Mesenchymal stem cell (in vitro differentiated cells and primary cell): ENCODE measurements at regions not wholly inside any gene's neighbourhood (a gene's known extent, or its start where the extent isn't known, plus 50 kb on each side); places are given as distances from the start of the nearest gene placed in this dataset.

Experiments
- DNase-seq: peaks from one replicate; pipeline ENCODE4 v3.0.0-alpha.2; 2013
- H2AFZ ChIP-seq: one replicate; pipeline ENCODE4 v1.6.1; 2013; ENCODE audit warnings: low read depth, mild to moderate bottlenecking, control low read depth, inconsistent platforms, low read length, moderate library complexity
- H2AK5ac ChIP-seq: 2 replicates; pipeline ENCODE4 v1.6.1; 2013; ENCODE audit warnings: low read length, moderate library complexity, mild to moderate bottlenecking, inconsistent platforms; ENCODE audit not compliant: severe bottlenecking
- H2BK120ac ChIP-seq: one replicate; pipeline ENCODE4 v1.6.1; 2013; ENCODE audit warnings: low read depth, mild to moderate bottlenecking, inconsistent platforms, low read length, moderate library complexity
- H2BK12ac ChIP-seq, 2 experiments: one replicate each; pipeline ENCODE4 v1.6.1; 2013; ENCODE audit warnings: inconsistent platforms in 2 of 2, low read length in 2 of 2, mild to moderate bottlenecking in 2 of 2, moderate library complexity in 2 of 2, control low read depth in 1 of 2
- H2BK15ac ChIP-seq: one replicate; pipeline ENCODE4 v1.6.1; 2013; ENCODE audit warnings: mild to moderate bottlenecking, low read depth, inconsistent platforms; ENCODE audit not compliant: poor library complexity, severe bottlenecking
- H2BK5ac ChIP-seq: 2 replicates; pipeline ENCODE4 v1.6.1; 2013; ENCODE audit warnings: low read depth, mild to moderate bottlenecking, low read length, control low read depth, inconsistent platforms; ENCODE audit not compliant: poor library complexity, severe bottlenecking
- H3K14ac ChIP-seq, 2 experiments: one replicate each; pipeline ENCODE4 v1.6.1; 2013; ENCODE audit warnings: inconsistent platforms in 2 of 2, low read length in 2 of 2, control low read depth in 1 of 2, mild to moderate bottlenecking in 1 of 2, moderate library complexity in 1 of 2
- H3K18ac ChIP-seq, 2 experiments: one replicate each; pipeline ENCODE4 v1.6.1; 2013; ENCODE audit warnings: inconsistent platforms in 2 of 2, low read length in 2 of 2, control low read depth in 1 of 2, low read depth in 1 of 2, mild to moderate bottlenecking in 1 of 2
- H3K23ac ChIP-seq, 2 experiments: one replicate each; pipeline ENCODE4 v1.6.1; 2013; ENCODE audit warnings: inconsistent platforms in 2 of 2, low read length in 2 of 2, mild to moderate bottlenecking in 2 of 2, moderate library complexity in 2 of 2, control low read depth in 1 of 2
- H3K27ac ChIP-seq: 2 replicates; pipeline ENCODE4 v1.5.1; 2013; ENCODE audit warnings: mild to moderate bottlenecking, moderate library complexity, low read length, control low read depth, inconsistent platforms; ENCODE audit not compliant: poor library complexity, severe bottlenecking
- H3K27me3 ChIP-seq, 2 experiments: 2 replicates each; pipeline versions ENCODE4 v1.6.1 to v1.7.0; 2013; ENCODE audit warnings: low read length in 2 of 2, mild to moderate bottlenecking in 2 of 2, moderate library complexity in 2 of 2, control low read depth in 1 of 2, inconsistent platforms in 1 of 2; ENCODE audit not compliant: control insufficient read depth in 1 of 2, insufficient read depth in 1 of 2
- H3K36me3 ChIP-seq, 2 experiments: 2 replicates each; pipeline versions ENCODE4 v1.6.1 to v1.7.0; 2013; ENCODE audit warnings: low read length in 2 of 2, control low read depth in 1 of 2, inconsistent platforms in 1 of 2, low read depth in 1 of 2, mild to moderate bottlenecking in 1 of 2; ENCODE audit not compliant: insufficient read depth in 2 of 2, control insufficient read depth in 1 of 2
- H3K4ac ChIP-seq, 2 experiments: one replicate each; pipeline ENCODE4 v1.6.1; 2013; ENCODE audit warnings: inconsistent platforms in 2 of 2, low read length in 2 of 2, mild to moderate bottlenecking in 2 of 2, moderate library complexity in 2 of 2, control low read depth in 1 of 2, low read depth in 1 of 2
- H3K4me1 ChIP-seq: 2 replicates; pipeline ENCODE4 v1.6.1; 2013; ENCODE audit warnings: low read depth, low read length, control low read depth; ENCODE audit not compliant: control insufficient read depth, insufficient read depth
- H3K4me2 ChIP-seq: 2 replicates; pipeline ENCODE4 v1.6.1; 2013; ENCODE audit warnings: low read length, mild to moderate bottlenecking, inconsistent platforms; ENCODE audit not compliant: poor library complexity, severe bottlenecking
- H3K4me3 ChIP-seq, 2 experiments: 2 replicates each; pipeline versions ENCODE4 v1.5.1 to v1.7.0; 2013; ENCODE audit warnings: low read length in 2 of 2, mild to moderate bottlenecking in 2 of 2, control low read depth in 1 of 2, low read depth in 1 of 2; ENCODE audit not compliant: insufficient read depth in 1 of 2
- H3K79me1 ChIP-seq: replicated peaks from 2 replicates; pipeline ENCODE4 v1.6.1; 2013; ENCODE audit warnings: mild to moderate bottlenecking, control low read depth, low read length, inconsistent platforms; ENCODE audit not compliant: poor library complexity, severe bottlenecking
- H3K9ac ChIP-seq: 2 replicates; pipeline ENCODE4 v1.7.0; 2013; ENCODE audit warnings: mild to moderate bottlenecking, low read length, moderate library complexity
- H3K9me3 ChIP-seq: 2 replicates; pipeline ENCODE4 v1.7.0; 2013; ENCODE audit warnings: mild to moderate bottlenecking, low read length; ENCODE audit not compliant: control insufficient read depth
- H4K8ac ChIP-seq: one replicate; pipeline ENCODE4 v1.6.1; 2013; ENCODE audit warnings: inconsistent platforms, mild to moderate bottlenecking, low read length, moderate library complexity
- H4K91ac ChIP-seq: one replicate; pipeline ENCODE4 v1.6.1; 2013; ENCODE audit warnings: mild to moderate bottlenecking, low read length, inconsistent platforms
- WGBS: methylation state at CpG from one replicate; pipeline ENCODE4 v1.1.7; 2013; ENCODE audit warnings: mixed read lengths; 5-methylcytosine and 5-hydroxymethylcytosine counted together

DNA sequence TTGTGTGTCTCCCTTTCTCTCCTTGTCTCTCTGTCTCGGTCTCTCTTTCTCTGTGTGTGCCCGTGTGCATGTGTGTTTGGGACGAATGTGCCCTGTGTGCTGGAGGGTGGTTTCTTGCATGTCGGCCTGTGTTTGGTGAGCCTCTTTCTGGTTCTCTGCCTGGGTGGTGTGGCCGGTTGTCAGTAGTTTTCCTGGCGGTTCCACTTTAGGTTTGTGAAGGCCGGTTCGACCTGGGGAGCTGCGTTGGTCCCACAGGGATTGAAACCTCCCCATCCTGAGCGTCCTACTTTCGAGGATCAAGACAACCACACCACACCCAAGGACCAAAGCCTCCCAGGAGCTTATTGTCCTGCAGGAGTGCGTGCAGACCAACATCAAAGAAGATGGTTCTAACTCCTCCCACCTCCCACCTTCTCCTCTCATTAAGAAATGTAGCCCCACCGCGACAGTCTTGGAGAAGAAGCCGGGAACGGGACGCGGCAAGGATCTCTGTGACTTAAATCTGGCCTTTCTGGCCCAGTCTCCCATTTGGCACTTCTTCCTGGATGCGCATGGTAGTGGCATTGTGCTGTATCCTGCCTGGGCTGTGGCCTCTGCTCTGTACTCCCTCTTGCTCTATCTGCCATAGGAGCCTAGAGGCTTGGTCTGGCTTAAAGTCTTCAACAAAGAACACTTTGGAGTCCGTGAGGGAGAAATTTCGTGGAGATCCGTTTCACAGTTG is 1685.0 kb downstream of the TP53TG3F start:
- H3K9ac ChIP-seq, result no peak overlapping the region
- H3K9me3 ChIP-seq, result peaks cover 3% of the 10 kb centered on the region
- no peak overlapping the region for H3K14ac ChIP-seq
- H2BK120ac ChIP-seq, result no peak overlapping the region
- H3K4me1 ChIP-seq, result no peaks in the 10 kb centered on the region
- DNase-seq, result no peak
- WGBS, result 79% methylated on average over 21 of the region's 22 CpGs
- H3K18ac ChIP-seq, result no peak overlapping the region
- H4K8ac ChIP-seq, result no peak overlapping the region
- H3K27ac ChIP-seq, result no peak overlapping the region
- no peak overlapping the region for H2AFZ ChIP-seq
- no peak overlapping the region for H2BK12ac ChIP-seq
- no peak overlapping the region for H2BK15ac ChIP-seq
- H3K79me1 ChIP-seq, result no peaks in the 10 kb centered on the region
- H2BK5ac ChIP-seq, result no peak overlapping the region
- no peak overlapping the region for H2AK5ac ChIP-seq
- no peak overlapping the region for H3K4ac ChIP-seq
- H3K23ac ChIP-seq, result no peak overlapping the region
- no peak overlapping the region for H4K91ac ChIP-seq
- no peaks in the 10 kb centered on the region for H3K36me3 ChIP-seq
- no peak overlapping the region for H3K4me2 ChIP-seq
- no peak overlapping the region for H3K4me3 ChIP-seq
- H3K27me3 ChIP-seq, result no peaks in the 10 kb centered on the region

DNA sequence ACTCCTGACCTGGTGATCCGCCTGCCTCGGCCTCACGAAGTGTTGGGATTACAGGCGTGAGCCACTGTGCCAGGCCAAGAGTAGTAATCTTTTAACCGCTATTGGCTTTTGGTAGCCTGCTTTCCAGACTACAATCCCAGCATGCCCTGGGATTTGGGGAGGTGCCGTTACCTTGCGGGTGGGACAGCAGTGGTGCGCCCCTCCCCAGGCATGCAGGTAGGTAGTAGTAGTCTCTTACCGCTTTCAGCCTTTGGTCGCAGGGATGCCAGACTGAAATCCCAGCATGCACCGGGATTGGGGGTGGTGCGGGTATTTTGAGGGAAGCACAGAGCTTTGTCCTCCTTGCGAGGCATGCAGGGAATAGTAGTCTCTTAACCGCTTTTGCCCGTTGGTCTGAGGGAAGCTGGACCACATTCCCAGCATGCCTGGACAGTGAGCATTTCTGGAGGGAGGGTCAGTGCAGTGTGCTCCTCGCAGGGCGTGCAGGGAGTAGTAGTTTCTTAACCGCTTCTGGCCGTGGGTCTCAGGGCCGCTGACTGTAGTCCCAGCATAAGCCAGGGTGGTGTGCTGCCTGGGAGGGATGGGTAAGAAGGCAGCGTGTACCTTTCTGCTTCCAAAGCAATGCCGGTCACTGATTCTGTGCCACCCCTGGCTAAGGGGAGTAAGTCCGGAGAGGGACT is 1686.8 kb downstream of the TP53TG3F start:
- WGBS, result 91% methylated on average over 23 of the region's 23 CpGs
- H3K4me2 ChIP-seq, result no peak overlapping the region
- no peak overlapping the region for H4K8ac ChIP-seq

DNA sequence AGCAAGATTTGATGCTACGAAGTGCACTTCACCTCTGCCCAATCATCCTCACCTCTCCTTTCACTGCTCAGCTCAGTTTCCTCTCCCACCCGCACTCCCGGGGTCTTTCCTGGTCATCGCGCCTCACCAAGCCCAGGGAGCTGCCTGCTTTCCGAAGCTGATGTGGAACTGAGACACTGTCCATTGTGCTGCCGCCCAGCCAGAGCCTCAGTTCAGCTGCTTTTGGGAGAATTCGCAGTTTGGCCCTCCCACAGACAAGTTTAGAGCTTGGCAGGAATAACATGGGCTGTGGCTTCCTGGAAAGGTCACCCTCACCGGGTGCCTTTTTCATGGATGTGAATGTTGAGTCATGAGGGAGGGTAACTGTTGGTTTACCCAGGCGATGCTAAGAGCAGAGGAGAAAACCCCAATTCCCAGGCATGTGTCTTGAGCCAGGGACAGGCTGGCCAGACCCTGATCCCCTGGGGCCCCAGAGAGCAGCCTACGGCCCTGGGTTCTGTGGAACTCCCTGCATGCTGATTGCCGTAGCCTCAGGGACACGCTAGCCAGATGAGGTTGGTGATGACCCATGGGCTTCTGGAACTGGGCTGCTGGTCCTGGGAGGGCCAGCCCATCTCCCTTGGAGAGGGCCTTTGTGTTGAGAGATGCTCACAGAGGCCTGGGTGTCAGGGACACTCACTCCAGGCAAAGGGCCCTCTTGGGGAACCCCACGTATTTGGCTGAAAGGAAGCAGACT is 1687.5 kb downstream of the TP53TG3F start:
- 77% methylated on average over 14 of the region's 14 CpGs for WGBS
- H3K36me3 ChIP-seq, result no peaks in the 10 kb centered on the region
- H3K9me3 ChIP-seq, result no peaks in the 10 kb centered on the region
- H3K18ac ChIP-seq, result no peak overlapping the region
- no peak overlapping the region for H3K23ac ChIP-seq
- H2BK15ac ChIP-seq, result no peak overlapping the region
- no peak overlapping the region for H2AK5ac ChIP-seq
- H2BK12ac ChIP-seq, result no peak overlapping the region
- H3K14ac ChIP-seq, result no peak overlapping the region
- no peak overlapping the region for H3K27ac ChIP-seq
- H3K4me2 ChIP-seq, result no peak overlapping the region
- H4K8ac ChIP-seq, result no peak overlapping the region
- no peak overlapping the region for H2BK120ac ChIP-seq
- no peak overlapping the region for H2BK5ac ChIP-seq
- no peak overlapping the region for H2AFZ ChIP-seq
- H3K9ac ChIP-seq, result no peak overlapping the region
- H3K79me1 ChIP-seq, result no peaks in the 10 kb centered on the region
- H3K4me3 ChIP-seq, result no peak overlapping the region
- no peak overlapping the region for H4K91ac ChIP-seq
- H3K27me3 ChIP-seq, result no peaks in the 10 kb centered on the region
- H3K4me1 ChIP-seq, result no peaks in the 10 kb centered on the region
- H3K4ac ChIP-seq, result no peak overlapping the region
- DNase-seq, result no peak

More for the DNA sequence above, 1686.8 kb downstream of the TP53TG3F start:
- no peaks in the 10 kb centered on the region for H3K4me1 ChIP-seq
- H2BK15ac ChIP-seq, result no peak overlapping the region
- H3K9me3 ChIP-seq, result no peaks in the 10 kb centered on the region
- H3K18ac ChIP-seq, result no peak overlapping the region
- H3K14ac ChIP-seq, result no peak overlapping the region
- H3K23ac ChIP-seq, result no peak overlapping the region
- no peak for DNase-seq
- H3K27ac ChIP-seq, result no peak overlapping the region
- H3K4me3 ChIP-seq, result no peak overlapping the region
- H3K4ac ChIP-seq, result no peak overlapping the region
- H2BK12ac ChIP-seq, result no peak overlapping the region
- no peaks in the 10 kb centered on the region for H3K36me3 ChIP-seq
- H2BK120ac ChIP-seq, result no peak overlapping the region
- no peak overlapping the region for H4K91ac ChIP-seq
- H3K27me3 ChIP-seq, result no peaks in the 10 kb centered on the region
- no peak overlapping the region for H2BK5ac ChIP-seq
- no peak overlapping the region for H2AK5ac ChIP-seq
- no peaks in the 10 kb centered on the region for H3K79me1 ChIP-seq
- no peak overlapping the region for H2AFZ ChIP-seq
- no peak overlapping the region for H3K9ac ChIP-seq
